CD4-positive, alpha-beta T cell treated with Interleukin-1 beta for 1 hour (primary cell): ENCODE measurements at regions not wholly inside any gene's neighbourhood (a gene's known extent, or its start where the extent isn't known, plus 50 kb on each side); places are given as distances from the start of the nearest gene placed in this dataset.
"Not testable (repeated sequence)": the region's sequence is repeated elsewhere in the genome, so short reads cannot be mapped to it uniquely, and the experiment has no call there.

ENCODE experiments used
- DNase-seq, 2 donors: peaks; one replicate each; pipeline ENCODE4 v3.0.0-alpha.2; 2020 to 2022

DNA sequence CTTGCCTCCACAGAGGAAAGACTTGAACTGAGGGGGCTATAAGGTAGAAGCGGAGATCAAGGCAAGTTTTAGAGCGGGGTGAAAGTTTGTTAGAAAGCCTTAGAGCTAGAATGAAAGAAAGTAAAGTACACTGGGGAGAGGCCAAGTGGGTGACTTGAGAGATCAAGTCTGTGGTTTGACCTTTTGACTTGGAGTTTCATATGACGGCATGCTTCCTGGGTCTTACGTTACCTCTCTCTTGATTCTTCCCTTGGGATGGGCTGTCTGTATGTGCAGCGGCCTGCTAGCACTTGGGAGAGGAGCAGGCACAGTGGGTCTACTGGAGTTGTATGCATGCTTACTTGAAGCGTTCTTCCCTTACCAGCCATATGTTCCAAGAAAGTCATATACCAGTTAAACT, 1768.5 kb downstream of the PCDH9 start:
- DNase-seq, result no peak

DNA sequence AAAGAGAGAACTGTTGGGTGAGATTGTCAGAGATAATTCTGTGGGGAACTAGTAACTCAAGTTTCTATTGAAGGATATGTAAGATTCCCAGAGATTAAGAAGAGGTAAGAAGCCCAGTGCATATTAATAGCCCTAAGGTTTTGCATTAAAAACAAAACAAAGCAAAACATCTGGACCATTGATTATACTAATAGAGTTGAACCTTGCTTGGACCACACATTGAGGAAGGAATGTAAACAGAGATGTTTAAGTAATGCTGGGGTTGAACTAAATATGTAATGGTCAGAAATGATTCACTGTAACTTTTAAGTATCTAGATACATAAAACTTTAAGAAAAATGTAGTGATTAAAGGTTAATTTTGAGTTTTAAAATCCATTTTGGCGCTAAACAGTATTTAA, 1770.0 kb downstream of the PCDH9 start:
- no peak for DNase-seq

DNA sequence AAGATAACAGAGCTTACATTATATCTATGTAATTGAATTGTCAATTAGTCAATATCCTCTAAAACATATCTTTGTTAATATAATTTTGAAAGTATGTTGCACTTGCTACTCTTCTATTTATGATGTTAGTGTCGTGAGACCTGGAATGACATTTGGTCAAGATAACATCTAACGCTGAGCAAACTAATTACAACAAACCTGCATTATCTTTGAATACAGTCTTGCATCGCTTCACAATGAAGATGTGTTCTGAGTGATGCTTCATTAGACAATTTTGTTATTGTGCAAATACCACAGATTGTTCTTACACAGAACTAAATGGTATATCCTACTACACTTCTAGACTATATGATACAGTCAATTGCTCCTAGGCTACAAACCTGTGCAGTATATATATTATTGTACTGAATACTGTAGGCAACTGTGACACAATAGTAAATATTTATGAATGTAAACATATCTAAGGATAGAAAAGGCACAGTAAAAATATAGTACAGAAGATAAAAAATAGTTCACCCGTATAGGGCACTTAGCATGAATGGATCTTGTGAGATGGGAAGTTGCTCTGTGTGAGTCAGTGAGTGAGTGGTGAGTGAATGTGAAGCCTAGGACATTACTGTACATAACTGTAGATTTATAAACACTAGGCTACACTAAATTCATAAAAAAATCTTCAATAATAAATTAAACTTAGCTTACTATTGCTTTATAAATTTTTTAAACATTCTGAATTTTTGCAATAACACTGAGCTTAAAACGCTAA, 1773.8 kb downstream of the PCDH9 start:
- no peak for DNase-seq

DNA sequence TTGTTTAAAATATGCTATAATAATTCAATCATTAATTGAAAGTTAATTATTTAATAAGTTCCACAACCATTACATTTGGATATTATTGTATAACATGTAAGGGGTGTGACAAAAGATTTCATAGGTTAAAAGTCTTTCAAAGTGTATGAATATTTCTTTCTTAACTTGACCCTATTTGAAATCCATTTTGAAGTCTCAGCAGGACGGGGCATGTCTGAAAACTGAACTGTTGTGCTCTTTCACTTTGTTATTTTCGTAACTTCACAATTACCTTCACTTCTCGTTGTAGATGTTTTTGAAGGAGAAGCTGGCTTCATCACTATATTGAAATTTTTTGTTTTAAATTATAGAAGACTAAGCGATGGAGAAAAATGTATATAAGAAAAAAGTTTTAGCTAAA, 1775.7 kb downstream of the PCDH9 start:
- DNase-seq, result no peak

DNA sequence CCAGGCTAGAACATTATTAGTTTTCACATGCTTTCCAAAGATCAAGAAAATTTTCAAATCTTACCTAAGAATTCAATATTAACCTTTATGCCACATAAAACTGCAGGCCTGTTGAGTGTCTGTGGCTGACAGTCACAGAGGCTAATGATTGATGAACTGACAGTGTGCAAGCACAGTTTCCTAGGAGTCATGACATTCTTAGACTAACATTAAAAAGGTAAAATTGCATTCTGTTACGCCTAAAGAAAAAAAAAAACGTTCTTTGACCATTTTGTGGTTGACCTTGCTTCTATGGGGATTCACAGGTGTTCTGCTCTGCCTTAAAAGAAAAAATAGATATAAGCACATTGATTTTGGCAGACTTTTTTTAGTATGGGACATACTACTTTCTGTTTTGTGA, 1776.2 kb downstream of the PCDH9 start:
- no peak for DNase-seq

DNA sequence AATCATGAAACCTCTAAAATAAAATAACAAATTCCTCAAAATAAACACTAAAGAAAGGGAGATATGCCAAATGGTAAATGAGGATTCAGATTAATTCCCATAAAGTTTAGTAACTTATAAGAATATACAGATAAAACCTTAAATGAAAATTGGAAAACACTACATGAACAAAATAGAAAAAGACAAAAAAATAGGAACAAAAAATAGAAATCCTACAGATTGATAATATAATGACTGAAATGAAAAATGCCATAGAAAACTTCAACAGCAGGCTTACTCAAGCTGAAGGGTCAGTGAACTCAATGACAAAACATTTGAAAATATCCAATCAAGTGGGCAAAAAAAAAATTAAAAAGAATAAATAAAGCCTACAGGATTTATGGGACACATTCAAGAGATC, 1784.8 kb downstream of the PCDH9 start:
- DNase-seq, result no peak

DNA sequence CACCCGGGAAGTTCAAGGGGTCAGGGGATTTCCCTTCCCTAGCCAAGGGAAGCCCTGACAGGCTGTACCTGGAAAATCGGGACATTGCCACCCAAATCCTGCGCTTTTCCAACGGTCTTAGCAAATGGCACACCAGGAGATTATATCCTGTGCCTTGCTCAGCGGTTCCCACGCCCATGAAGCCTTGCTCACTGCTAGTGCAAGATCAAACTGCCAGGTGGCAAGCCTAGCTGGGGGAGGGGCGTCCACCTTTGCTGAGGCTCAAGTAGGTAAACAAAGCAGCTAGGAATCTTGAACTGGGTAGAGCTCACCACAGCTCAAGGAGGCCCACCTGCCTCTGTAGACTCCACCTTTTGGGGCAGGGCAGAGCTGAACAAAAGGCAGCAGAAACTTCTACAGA, 1794.5 kb downstream of the PCDH9 start:
- DNase-seq, result no peak

DNA sequence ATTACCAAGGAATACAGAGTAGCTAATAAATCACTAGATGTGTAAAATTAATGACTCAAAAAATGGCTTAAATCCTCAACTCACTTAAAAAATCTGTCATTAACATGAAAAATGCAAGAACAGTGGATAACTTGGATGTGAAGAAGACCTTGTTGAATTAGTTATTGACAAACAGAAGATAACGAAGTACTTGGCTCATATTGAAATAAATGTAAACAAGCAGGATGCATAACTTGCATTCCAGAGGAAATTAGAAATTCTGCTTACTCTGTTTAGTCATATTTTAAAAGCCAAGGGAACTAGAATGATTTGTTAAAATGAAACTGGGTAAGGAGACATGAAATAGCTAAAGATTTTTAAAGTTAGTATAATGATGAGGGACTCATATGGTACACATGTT, 1812.2 kb downstream of the PCDH9 start:
- no peak for DNase-seq

DNA sequence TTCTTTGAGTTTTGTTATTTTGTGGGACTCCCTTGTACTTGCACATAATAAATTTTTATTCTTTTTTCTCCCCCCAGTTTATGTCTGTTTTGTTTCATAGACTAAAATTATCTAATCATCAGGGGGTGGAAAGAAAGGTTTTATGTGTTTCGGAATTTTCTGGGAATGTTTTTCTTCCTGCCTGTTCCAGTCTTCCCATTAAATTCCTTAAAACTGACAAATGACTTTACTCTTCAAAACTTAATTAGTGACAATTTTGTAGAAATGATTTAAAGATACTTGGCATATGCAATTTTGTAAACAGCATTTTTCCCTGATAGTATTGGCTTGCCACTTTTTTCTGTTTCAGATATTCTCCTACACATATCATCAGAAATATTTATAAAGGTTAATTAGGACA, 1813.4 kb downstream of the PCDH9 start:
- no peak for DNase-seq

DNA sequence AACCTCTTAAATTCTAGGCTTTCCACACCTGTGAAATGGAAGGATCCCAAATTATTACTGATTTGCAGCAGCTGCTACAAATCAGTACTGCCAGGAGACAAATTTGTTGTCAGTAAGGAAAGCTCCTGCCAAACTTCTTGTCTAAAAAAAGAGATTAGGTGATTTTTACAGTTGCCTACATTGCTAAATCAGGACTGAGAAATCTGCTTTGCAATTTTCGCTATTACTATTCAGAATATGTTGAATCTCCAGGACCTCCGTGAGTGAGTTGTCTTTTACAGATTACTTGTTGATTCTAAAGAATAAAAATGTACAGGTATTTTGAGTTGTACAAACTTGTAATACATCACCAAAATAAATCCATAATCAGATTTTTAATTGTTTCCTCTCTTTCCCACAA, 1815.9 kb downstream of the PCDH9 start:
- no peak for DNase-seq

DNA sequence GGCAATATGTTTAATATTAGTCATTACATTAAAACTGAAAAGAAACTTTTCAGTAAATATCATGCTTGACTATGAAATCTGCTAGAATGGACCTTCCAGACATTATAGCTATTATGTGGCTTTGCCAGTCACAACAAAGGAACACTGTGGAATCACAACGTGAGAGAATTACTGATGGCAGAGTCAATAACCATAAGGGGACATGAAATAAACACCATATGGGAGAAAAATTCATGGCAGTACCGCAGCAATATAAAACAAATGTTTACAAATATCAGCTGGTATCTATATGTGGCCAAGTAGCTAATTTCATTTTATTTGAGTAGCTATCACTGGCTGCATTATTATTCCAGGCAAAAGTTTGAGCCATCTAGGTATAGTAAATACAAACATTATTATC, 1818.6 kb downstream of the PCDH9 start:
- DNase-seq, result no peak

DNA sequence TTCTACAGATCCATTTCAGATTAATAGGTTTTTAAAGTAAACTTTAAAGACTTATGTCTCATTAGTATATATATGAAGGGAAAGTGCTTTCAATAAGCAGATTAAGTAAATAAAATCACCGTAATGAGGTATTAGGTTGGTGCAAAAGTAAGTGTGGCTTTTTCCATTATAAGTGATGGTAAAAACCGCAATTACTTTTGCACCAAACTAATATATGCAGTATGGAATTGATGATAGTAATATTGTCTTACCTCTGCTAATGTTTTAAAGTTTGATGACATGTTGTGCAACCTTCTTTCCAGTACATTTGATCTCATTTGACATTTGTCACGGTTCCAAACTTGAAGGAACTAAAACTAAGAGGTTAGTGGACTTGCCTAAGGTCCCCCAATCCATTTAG, 1819.3 kb downstream of the PCDH9 start:
- DNase-seq, result no peak

DNA sequence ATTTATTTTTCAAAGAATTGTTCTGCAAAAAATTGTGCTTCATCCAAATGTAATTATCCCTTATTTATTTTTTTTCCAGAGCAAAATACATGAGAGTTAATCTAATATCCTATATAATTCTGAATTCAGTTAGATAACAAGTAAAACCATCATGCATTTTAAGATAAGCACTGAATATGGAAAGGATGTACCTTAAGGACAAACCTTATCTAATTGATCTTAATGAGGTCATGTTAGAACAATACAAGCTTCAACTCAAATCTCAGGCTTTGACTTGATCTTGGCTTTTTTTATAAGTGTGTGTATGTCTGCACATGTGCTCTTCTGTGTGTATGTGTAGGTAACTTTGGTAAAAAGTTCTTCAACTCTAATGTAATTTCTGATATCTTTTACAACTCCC, 1828.8 kb downstream of the PCDH9 start:
- DNase-seq, result no peak

DNA sequence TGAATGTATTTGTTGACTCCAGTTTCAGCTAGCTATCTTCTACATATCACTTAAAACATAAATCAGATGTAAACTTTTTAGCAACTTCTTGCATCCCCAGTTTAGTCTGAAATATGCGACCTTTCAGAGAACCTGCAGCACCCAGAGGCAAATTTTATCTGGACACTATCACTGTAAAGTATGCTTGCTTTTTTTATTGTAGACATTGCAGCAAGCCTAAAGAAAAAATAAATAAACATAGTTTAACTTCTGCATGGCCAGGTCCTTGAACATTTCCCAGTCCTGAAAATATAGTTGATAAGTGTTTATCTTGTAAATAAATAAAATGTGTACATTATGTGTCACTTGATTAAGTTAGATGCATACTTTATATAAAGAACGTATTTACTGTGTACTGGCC, 1829.4 kb downstream of the PCDH9 start:
- DNase-seq, result no peak

DNA sequence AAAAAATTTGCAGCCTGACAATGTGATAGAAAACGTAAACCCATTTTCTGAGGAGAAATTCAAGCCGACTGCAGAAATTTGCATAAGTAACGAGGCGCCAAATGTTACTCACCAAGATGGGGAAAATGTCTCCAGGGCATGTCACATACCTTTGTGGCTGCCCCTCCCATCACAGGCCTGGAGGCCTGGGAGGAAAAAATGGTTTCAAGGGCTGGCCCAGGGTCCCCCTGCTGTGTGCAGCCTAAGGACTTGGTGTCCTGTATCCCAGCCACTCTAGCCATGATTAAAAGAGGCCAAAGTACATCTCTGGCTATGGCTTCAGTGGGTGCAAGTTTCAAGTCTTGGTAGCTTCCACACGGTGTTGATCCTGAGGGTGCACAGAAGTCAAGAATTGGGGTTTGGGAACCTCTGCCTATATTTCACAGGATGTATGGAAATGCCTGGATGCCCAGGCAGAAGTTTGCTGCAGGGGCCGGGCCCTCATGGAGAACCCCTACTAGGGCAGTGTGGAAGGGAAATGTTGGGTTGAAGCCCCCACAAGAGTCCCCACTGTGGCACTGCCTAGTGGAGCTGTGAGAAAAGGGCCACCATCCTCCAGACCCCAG, 1842.3 kb downstream of the PCDH9 start:
- no peak for DNase-seq

DNA sequence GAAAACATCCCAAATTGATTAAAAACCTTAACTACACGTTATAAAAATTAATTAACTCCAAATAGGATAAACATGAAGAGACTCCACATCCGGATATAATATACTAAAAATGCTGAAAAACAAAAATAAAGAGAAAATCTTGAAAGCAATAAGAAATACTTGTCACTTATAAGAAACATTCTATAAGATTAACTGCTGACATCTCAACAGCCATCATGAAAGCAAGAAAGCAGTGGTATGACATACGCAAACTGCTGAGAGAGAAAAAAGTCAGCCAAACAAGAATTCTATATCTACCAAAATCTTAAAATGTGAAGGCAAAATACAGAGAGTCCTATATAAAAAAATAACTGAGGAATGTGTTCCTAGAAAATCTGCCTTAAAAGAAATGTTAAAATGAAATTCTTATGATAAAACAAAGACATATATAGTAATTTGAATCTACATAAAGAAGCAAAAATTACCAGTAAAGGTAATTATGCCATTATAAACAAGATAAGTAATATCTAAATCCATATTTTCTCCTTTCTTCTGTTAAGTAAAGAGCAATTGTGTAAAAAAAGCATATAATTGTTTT, 1851.1 kb downstream of the PCDH9 start:
- DNase-seq, result no peak

DNA sequence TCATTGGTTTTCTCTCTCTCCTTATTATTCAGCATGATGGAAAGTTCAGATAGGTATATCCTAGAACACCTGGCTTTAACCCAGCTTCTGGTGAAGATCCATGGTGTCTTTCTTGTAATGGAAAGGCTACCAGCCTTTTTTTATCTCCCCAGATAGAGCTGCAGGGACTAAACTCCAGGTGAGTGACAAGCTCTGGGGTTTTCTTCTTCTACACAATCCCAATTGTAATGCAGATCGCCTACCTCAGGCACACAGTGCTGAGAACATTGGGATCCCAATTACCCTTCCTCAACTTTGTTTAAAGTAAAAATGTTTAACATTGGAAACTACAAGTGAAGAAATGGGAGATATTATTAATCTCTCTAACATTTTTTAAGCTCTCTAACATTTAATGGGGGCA, 1851.7 kb downstream of the PCDH9 start:
- no peak for DNase-seq

DNA sequence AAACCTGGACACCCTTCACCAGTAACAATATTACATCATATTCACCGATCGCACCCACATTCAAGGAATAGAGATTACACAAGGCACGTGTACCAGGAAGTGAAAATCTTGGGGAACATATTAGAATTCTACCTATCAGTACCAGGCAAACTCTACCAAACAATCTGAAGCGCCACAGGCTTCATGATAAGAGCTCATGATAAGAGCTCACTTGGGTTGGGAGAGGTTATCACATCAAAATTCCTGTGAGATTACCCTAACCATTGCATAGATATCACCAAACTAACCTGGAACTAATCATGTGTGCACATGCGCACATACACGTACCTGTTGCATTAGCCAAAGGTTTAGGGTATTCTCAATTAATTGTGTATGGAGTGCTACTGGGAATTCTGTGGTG, 1861.3 kb downstream of the PCDH9 start:
- DNase-seq, result no peak

DNA sequence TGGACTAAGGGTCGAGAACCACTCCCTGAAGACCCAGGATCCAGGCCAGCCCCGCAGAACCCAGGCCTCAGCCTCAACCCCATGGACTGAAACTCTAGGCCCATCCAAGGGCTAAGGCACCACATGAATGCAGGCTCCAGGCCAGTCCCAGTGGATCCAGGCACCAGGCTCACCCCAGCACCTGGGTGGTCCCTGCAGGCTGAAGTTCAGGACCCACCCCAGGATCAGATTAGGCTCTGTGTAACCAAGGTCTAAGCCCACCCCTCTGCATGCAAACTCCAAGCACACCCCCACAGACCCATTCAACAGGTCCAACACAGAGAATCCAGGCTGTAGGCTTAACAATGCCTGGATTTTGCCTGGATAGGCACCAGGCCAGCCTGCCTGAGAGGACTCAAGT, 1876.2 kb downstream of the PCDH9 start:
- no peak for DNase-seq

DNA sequence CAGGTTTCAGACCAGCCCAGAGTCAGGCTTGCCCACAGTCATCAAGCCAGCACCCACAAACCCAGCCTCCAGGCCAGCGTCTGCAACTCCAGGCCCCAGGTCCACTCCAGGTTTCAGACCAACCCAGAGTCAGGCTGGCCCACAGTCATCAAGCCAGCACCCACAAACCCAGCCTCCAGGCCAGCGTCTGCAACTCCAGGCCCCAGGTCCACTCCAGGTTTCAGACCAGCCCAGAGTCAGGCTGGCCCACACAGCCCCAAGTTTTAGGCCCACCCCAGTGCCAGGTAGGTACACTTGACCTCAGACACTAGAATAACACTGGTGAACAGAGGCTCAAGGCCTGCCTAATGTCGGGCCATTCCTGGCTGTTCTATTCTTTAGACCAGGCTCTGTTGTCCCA, 1877.0 kb downstream of the PCDH9 start:
- not testable (repeated sequence) for DNase-seq

DNA sequence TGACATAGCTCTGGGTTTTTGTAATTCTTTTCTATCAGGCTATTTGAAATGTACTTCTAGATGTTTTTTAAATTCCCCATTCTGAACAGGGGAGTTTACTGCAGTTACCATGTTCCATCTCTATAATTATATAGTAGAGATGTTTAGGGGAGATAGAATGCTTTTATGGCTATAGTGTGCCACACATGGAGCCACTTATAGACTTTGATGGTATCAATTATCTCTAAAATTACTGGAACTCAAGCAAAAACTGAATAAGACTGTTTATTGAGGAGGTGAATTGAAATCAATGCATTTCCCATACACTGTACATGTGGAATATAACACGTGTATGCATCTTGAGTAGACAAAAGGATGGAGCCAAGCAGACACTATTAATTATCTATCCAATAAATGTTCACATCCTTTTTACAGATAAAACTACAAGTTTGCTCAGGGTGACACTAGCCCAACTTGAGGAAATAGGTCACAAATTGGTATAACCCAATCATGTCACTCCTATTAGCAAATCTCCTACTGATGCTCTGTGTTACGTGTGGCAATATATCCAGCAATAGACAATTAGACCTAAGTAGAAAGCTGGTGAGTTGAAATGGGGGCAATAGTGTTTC, 1882.6 kb downstream of the PCDH9 start:
- DNase-seq, result no peak

DNA sequence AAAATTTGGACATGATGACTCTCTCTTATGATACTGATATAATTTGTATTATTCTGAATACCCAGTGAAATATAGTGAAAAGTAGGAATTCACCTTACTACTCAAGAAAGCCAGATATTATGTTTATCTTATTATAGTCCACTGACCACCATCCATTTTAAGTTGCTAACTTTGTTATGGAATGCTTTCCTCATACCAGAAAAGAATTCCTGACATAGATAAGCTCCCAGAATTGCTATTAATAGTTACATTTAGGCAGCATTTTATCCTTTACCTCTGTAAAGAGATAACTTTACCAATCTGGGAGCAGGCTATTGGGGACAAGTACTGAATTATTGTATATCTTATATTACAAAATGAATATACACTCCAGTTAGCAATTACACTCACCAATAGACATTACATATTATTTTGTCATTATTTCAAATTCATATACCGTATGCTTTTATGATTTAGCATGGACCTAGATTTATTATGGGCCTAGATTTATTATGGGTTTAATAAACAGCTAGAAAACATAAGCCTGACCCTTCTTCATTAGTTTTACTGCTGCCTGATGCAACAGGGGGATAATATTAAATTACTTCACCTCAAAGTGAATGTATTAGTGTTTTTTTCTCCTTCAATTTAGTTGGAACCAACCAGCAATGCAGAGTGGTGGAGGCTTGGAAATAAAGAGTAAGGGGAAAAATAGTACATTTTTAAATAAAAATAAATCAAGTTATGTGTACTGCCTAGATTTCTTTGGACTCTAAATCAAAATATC, 1886.1 kb downstream of the PCDH9 start:
- DNase-seq, result no peak

DNA sequence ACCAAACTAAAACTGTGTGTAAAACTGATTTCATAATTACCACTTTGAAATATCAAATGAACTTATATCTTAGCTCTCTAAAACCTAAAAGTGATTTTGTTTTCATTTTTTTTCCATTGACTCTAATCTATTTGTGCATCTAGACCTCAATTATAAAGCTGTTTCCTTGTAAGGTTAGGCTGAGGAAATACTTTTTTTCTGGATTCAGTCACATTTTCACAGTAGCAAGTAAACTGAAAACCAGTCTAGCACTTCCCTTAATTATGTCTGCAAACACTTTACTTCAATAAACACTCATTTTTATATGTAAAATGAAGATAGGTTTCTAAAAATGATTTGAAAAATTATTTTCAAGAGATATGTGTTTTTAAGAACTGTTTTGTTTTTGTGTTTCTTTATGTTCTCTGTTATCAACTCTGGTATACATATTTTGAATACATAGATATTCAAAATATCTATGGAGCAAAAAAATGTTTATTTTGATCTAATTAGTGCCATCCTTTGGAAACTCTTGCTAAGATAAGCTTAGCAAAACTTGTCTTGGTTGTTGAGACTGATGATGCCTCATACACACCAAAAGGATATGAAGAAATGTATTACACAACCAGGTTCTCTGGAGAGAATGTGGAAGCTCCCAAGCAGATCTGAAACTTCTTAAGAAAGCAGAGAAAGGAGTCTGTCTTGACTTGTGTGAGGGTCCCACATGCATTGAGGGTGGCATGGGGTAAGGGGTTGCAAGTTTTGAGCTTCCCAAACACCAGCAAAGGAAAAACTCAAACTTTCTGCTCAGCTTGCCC, 1887.4 kb downstream of the PCDH9 start:
- DNase-seq, result no peak
